ENCODE measurements at regions not wholly inside any gene's neighbourhood (a gene's known extent, or its start where the extent isn't known, plus 50 kb on each side); places are given as distances from the start of the nearest gene placed in this dataset.

- no peak overlapping the region for H3K4me3 ChIP-seq
Measured at GRCh38 chr1:50257029-50257428, 148.3 kb downstream of the ELAVL4 start.

More at GRCh38 chr1:50257029-50257428, 148.3 kb downstream of the ELAVL4 start:
- H3K27ac ChIP-seq = no peak overlapping the region
